HCT116 (cell line): ENCODE measurements at regions not wholly inside any gene's neighbourhood (a gene's known extent, or its start where the extent isn't known, plus 50 kb on each side); places are given as distances from the start of the nearest gene placed in this dataset.

Experiments used
- ATAC-seq: fragments of 200-7000 bp; cut with Tn5 transposase; 2 replicates; pipeline ENCODE4 v1.9.1; 2020; ENCODE audit warnings: mild to moderate bottlenecking, moderate library complexity
- BruUV-seq: library from RNA; stranded (reverse); fragments of 400-500 nt; replicated peaks from 2 replicates; lab custom pipeline; 2021; lab: Mats Ljungman, UMichigan
- CTCF ChIA-PET: fragments of 300-600 bp; sonication (Branson Sonifier 250); formaldehyde crosslinking; loops from one replicate; lab custom pipeline; 2021; ENCODE audit warnings: antibody characterized with exemption; lab: Charles Lee
- POLR2A ChIA-PET: fragments of 300-600, 350-600 bp; sonication (Branson Sonifier 250); formaldehyde crosslinking; loops from one replicate; lab custom pipeline; 2021; ENCODE audit warnings: antibody characterized with exemption; lab: Charles Lee
- RAD21 ChIA-PET, 2 experiments: fragments of 300-600 bp; sonication (Branson Sonifier 250); formaldehyde crosslinking; loops; one replicate each; lab custom pipeline; 2023; ENCODE audit warnings: low total read pairs in 2 of 2; ENCODE audit not compliant: uncharacterized antibody in 2 of 2, unreplicated experiment in 2 of 2, low non-redundant PET in 1 of 2; lab: Charles Lee
- DNase-seq: peaks from one replicate; pipeline ENCODE4 v3.0.0-alpha.2; 2010; ENCODE audit warnings: low read depth, low spot score
- H2AFZ ChIP-seq: fragments of 200-600 bp; shearing (Covaris generic), sonication (generic); 2 replicates; pipeline ENCODE4 v1.6.1; 2017; ENCODE audit warnings: low read depth, mixed run types, mixed read lengths, antibody characterized with exemption, low read length; ENCODE audit not compliant: poor library complexity, severe bottlenecking
- H3K27ac ChIP-seq: 2 replicates; pipeline ENCODE4 v1.5.1; 2012; ENCODE audit warnings: low read depth, low read length
- H3K27me3 ChIP-seq: fragments of 200-600 bp; sonication (generic); 2 replicates; pipeline ENCODE4 v1.6.1; 2016; ENCODE audit warnings: mixed run types, low read length, mixed read lengths; ENCODE audit not compliant: insufficient read depth
- H3K36me3 ChIP-seq, 2 experiments: fragments of 200-500 bp in 1 of 2; fragments of 200-600 bp in 1 of 2; sonication (Bioruptor generic) in 1 of 2; sonication (generic) in 1 of 2; 2 replicates each; pipeline versions ENCODE4 v1.5.1 to v1.6.1; 2014 to 2016; ENCODE audit warnings: low read length in 2 of 2, inconsistent platforms in 1 of 2, mixed read lengths in 1 of 2, mixed run types in 1 of 2; ENCODE audit not compliant: insufficient read depth in 2 of 2, control insufficient read depth in 1 of 2
- H3K4me1 ChIP-seq, 2 experiments: fragments of 200-600 bp in 1 of 2; sonication (generic) in 1 of 2; 2 replicates each; pipeline versions ENCODE4 v1.5.1 to v1.6.1; 2012 to 2017; ENCODE audit warnings: low read length in 2 of 2, inconsistent platforms in 1 of 2, mild to moderate bottlenecking in 1 of 2, mixed read lengths in 1 of 2, mixed run types in 1 of 2, moderate library complexity in 1 of 2; ENCODE audit not compliant: insufficient read depth in 2 of 2, control insufficient read depth in 1 of 2
- H3K4me2 ChIP-seq: fragments of 200-600 bp; sonication (generic); 2 replicates; pipeline ENCODE4 v1.6.1; 2017; ENCODE audit warnings: mixed run types, low read length, mixed read lengths
- H3K4me3 ChIP-seq, 2 experiments: fragments of 200-600 bp in 1 of 2; sonication (generic) in 1 of 2; replicated peaks in 1 of 2; 2 replicates each; pipeline ENCODE4 v1.5.1; 2011 to 2016; ENCODE audit warnings: low read length in 2 of 2, control low read depth in 1 of 2, low read depth in 1 of 2, mild to moderate bottlenecking in 1 of 2, mixed read lengths in 1 of 2, mixed run types in 1 of 2
- H3K79me2 ChIP-seq: fragments of 200-600 bp; sonication (generic); 2 replicates; pipeline ENCODE4 v1.6.1; 2017; ENCODE audit warnings: mild to moderate bottlenecking, mixed run types, low read length, moderate library complexity, mixed read lengths; ENCODE audit not compliant: insufficient read depth
- H3K9ac ChIP-seq: fragments of 200-600 bp; sonication (generic); 2 replicates; pipeline ENCODE4 v1.6.1; 2016; ENCODE audit warnings: low read length, mixed read lengths
- H3K9me2 ChIP-seq: fragments of 200-600 bp; sonication (generic), shearing (Covaris generic); 2 replicates; pipeline ENCODE4 v1.6.1; 2017; ENCODE audit warnings: mixed run types, mild to moderate bottlenecking, moderate library complexity; ENCODE audit not compliant: insufficient read depth
- H3K9me3 ChIP-seq, 2 experiments: fragments of 200-500 bp in 1 of 2; fragments of 200-600 bp in 1 of 2; sonication (Bioruptor generic) in 1 of 2; sonication (generic) in 1 of 2; 2 replicates each; pipeline ENCODE4 v1.6.1; 2014 to 2017; ENCODE audit warnings: low read length in 2 of 2, mixed read lengths in 2 of 2, inconsistent platforms in 1 of 2, low read depth in 1 of 2, mild to moderate bottlenecking in 1 of 2, mixed run types in 1 of 2, moderate library complexity in 1 of 2; ENCODE audit not compliant: control insufficient read depth in 1 of 2, insufficient read depth in 1 of 2
- H4K20me1 ChIP-seq: fragments of 200-600 bp; sonication (generic), shearing (Covaris generic); 2 replicates; pipeline ENCODE4 v1.6.1; 2017; ENCODE audit warnings: mixed run types, mild to moderate bottlenecking, moderate library complexity; ENCODE audit not compliant: insufficient read depth
- ATF3 ChIP-seq: IDR thresholded peaks from 2 replicates; pipeline ENCODE4 v1.6.1; 2012
- CEBPB ChIP-seq: IDR thresholded peaks from 2 replicates; pipeline ENCODE4 v1.6.1; 2012; ENCODE audit warnings: low read depth
- CTCF ChIP-seq, 3 experiments: fragments of 200-600 bp in 1 of 3; sonication (generic) in 1 of 3; IDR thresholded peaks in 2 of 3; conservative IDR thresholded peaks in 1 of 3; 2 replicates each; pipeline ENCODE4 v1.5.1; 2012 to 2017; ENCODE audit warnings: low read depth in 2 of 3, low read length in 2 of 3, antibody characterized with exemption in 1 of 3, borderline replicate concordance in 1 of 3, control low read depth in 1 of 3, mild to moderate bottlenecking in 1 of 3, mixed read lengths in 1 of 3, mixed run types in 1 of 3, moderate library complexity in 1 of 3; ENCODE audit not compliant: insufficient read depth in 1 of 3
- EGR1 ChIP-seq: IDR thresholded peaks from 2 replicates; pipeline ENCODE4 v1.6.1; 2012; ENCODE audit warnings: low read depth
- ELF1 ChIP-seq: IDR thresholded peaks from 2 replicates; pipeline ENCODE4 v1.6.1; 2012; ENCODE audit warnings: low read depth, borderline replicate concordance
- EZH2 ChIP-seq: fragments of 200-600 bp; sonication (generic); IDR thresholded peaks from 2 replicates; pipeline ENCODE4 v1.6.1; 2017; ENCODE audit warnings: antibody characterized with exemption, mixed run types
- EZH2phosphoT487 ChIP-seq: fragments of 200-600 bp; IDR thresholded peaks from 2 replicates; pipeline ENCODE4 v1.6.1; 2018; ENCODE audit warnings: antibody characterized with exemption, borderline replicate concordance
- MAX ChIP-seq: IDR thresholded peaks from 2 replicates; pipeline ENCODE4 v1.6.1; 2012
- POLR2A ChIP-seq: IDR thresholded peaks from 2 replicates; pipeline ENCODE4 v1.7.0; 2011; ENCODE audit warnings: borderline replicate concordance; ENCODE audit not compliant: insufficient read depth, insufficient read length; ENCODE audit errors: extremely low read depth
- RAD21 ChIP-seq: IDR thresholded peaks from 2 replicates; pipeline ENCODE4 v1.6.1; 2012; ENCODE audit warnings: low read depth, mild to moderate bottlenecking
- REST ChIP-seq: IDR thresholded peaks from 2 replicates; pipeline ENCODE4 v1.6.1; 2012; ENCODE audit warnings: low read depth
- TCF7L2 ChIP-seq: IDR thresholded peaks from 2 replicates; pipeline ENCODE4 v1.7.0; 2011; ENCODE audit warnings: borderline replicate concordance, inconsistent platforms; ENCODE audit not compliant: insufficient read depth, insufficient read length; ENCODE audit errors: extremely low read depth
- YY1 ChIP-seq: IDR thresholded peaks from 2 replicates; pipeline ENCODE4 v1.6.1; 2011; ENCODE audit warnings: low read length, low read depth, moderate library complexity, mild to moderate bottlenecking; ENCODE audit not compliant: insufficient replicate concordance; ENCODE audit errors: extremely low read depth
- ZBTB33 ChIP-seq: IDR thresholded peaks from 2 replicates; pipeline ENCODE4 v1.6.1; 2011; ENCODE audit warnings: mild to moderate bottlenecking, low read length, moderate library complexity; ENCODE audit not compliant: insufficient replicate concordance; ENCODE audit errors: extremely low read depth
- ZFX ChIP-seq: fragments of 450-650 bp; IDR thresholded peaks from 2 replicates; pipeline ENCODE4 v1.6.1; 2017
- intact Hi-C: fragments of 100-400 bp; cut with micrococcal nuclease; formaldehyde crosslinking; loops from 2 replicates; pipeline ENCODE4 v1.10.0; 2022

- Histone ChIP-seq H3K4me3 (no peak overlapping the region), H3K4me2 (no peak overlapping the region), H2AFZ (no peak overlapping the region), H3K4me1 (no peaks in the 10 kb centered on the region), H3K79me2 (no peaks in the 10 kb centered on the region), H3K36me3 (no peaks in the 10 kb centered on the region), H3K9ac (no peak overlapping the region), H3K9me2 (no peaks in the 10 kb centered on the region), H4K20me1 (no peaks in the 10 kb centered on the region), H3K27ac (no peak overlapping the region), H3K9me3 (no peaks in the 10 kb centered on the region; a peak in 1 of 4 replicates), H3K27me3 (no peaks in the 10 kb centered on the region)
- ATAC-seq, result no peak
- BruUV-seq, result no TSS peak
- DNase-seq, result no peak
- TF ChIP-seq ZBTB33, result no peak
- TF ChIP-seq TCF7L2, result no peak
- no peak for TF ChIP-seq RAD21
- TF ChIP-seq EGR1, result no peak
- no peak for TF ChIP-seq ATF3
- TF ChIP-seq ELF1, result no peak
- no peak for TF ChIP-seq CEBPB
- TF ChIP-seq EZH2phosphoT487, result no peak
- TF ChIP-seq EZH2, result no peak
- TF ChIP-seq CTCF (IDR thresholded peaks at IDR 0.05 in 2 of 3, conservative IDR thresholded peaks at IDR 0.05 in 1 of 3; ENCODE audit: borderline replicate concordance in 1 of 3, insufficient read depth in 1 of 3, low read depth in 2 of 3, low read length in 2 of 3), result no peak
- no peak for TF ChIP-seq POLR2A
- TF ChIP-seq MAX, result no peak
- TF ChIP-seq REST, result no peak
- TF ChIP-seq ZFX, result no peak
- no peak for TF ChIP-seq YY1
- ChIA-PET POLR2A (no interaction called here), RAD21 (no interaction called here), CTCF (no interaction called here)
- intact Hi-C loops, result no loop called here
These were observed 96.7 kb upstream of the GALNT18 start for GRCh38 chr11:11718511-11718910.
